ENCODE measurements at regions not wholly inside any gene's neighbourhood (a gene's known extent, or its start where the extent isn't known, plus 50 kb on each side); places are given as distances from the start of the nearest gene placed in this dataset.

- peaks cover 3% of the 10 kb centered on the region for H3K4me1 ChIP-seq (ENCODE audit: control insufficient read depth, insufficient read depth, low read length)
- no peaks in the 10 kb centered on the region for H3K9me3 ChIP-seq (ENCODE audit: control insufficient read depth, low read length)
- no peak overlapping the region for H3K27ac ChIP-seq (ENCODE audit: insufficient read depth, low read depth, low read length, poor library complexity, severe bottlenecking)
- WGBS, 2 experiments = 88 to 92% methylated on average over 5 of the region's 5 CpGs
- H3K4me3 ChIP-seq (ENCODE audit: insufficient read depth, low read depth, low read length) = no peak overlapping the region
- no peaks in the 10 kb centered on the region for H3K27me3 ChIP-seq (ENCODE audit: control insufficient read depth, insufficient read depth, low read length, poor library complexity, severe bottlenecking)
- no peaks in the 10 kb centered on the region for H3K36me3 ChIP-seq (ENCODE audit: control insufficient read depth, insufficient read depth, low read length)
These were observed 103.6 kb downstream of the BOD1 start for GRCh38 chr5:173512637-173513435.

GRCh38 chr5:173509060-173509459 is 107.4 kb downstream of the BOD1 start:
- Histone ChIP-seq H3K36me3 (ENCODE audit: control insufficient read depth, insufficient read depth, low read length) (no peaks in the 10 kb centered on the region), H3K4me1 (ENCODE audit: control insufficient read depth, insufficient read depth, low read length) (peaks cover 3% of the 10 kb centered on the region), H3K27me3 (ENCODE audit: control insufficient read depth, insufficient read depth, low read length, poor library complexity, severe bottlenecking) (no peaks in the 10 kb centered on the region), H3K9me3 (ENCODE audit: control insufficient read depth, low read length) (no peaks in the 10 kb centered on the region), H3K4me3 (ENCODE audit: insufficient read depth, low read depth, low read length) (no peak overlapping the region), H3K27ac (ENCODE audit: insufficient read depth, low read depth, low read length, poor library complexity, severe bottlenecking) (no peak overlapping the region)
- 100% methylated on average over 1 of the region's 3 CpGs; no CpG with 5 or more reads in 1 of the 2 experiments for WGBS, 2 experiments

- no peaks in the 10 kb centered on the region for H3K9me3 ChIP-seq (ENCODE audit: control insufficient read depth, low read length)
- H3K4me3 ChIP-seq (ENCODE audit: insufficient read depth, low read depth, low read length) = no peak overlapping the region
- H3K27ac ChIP-seq (ENCODE audit: insufficient read depth, low read depth, low read length, poor library complexity, severe bottlenecking) = no peak overlapping the region
- H3K4me1 ChIP-seq (ENCODE audit: control insufficient read depth, insufficient read depth, low read length) = no peaks in the 10 kb centered on the region
- WGBS, 2 experiments = 90 to 93% methylated on average over 4 to 5 of the region's 5 CpGs
- H3K36me3 ChIP-seq (ENCODE audit: control insufficient read depth, insufficient read depth, low read length) = no peaks in the 10 kb centered on the region
- no peaks in the 10 kb centered on the region for H3K27me3 ChIP-seq (ENCODE audit: control insufficient read depth, insufficient read depth, low read length, poor library complexity, severe bottlenecking)
These were observed 109.3 kb downstream of the BOD1 start for GRCh38 chr5:173507171-173507570.

GRCh38 chr5:173505634-173506033 is 110.8 kb downstream of the BOD1 start:
- 92 to 93% methylated on average over 3 of the region's 3 CpGs for WGBS, 2 experiments
- Histone ChIP-seq H3K4me3 (ENCODE audit: insufficient read depth, low read depth, low read length) (no peak overlapping the region), H3K36me3 (ENCODE audit: control insufficient read depth, insufficient read depth, low read length) (no peaks in the 10 kb centered on the region), H3K27ac (ENCODE audit: insufficient read depth, low read depth, low read length, poor library complexity, severe bottlenecking) (no peak overlapping the region), H3K4me1 (ENCODE audit: control insufficient read depth, insufficient read depth, low read length) (no peaks in the 10 kb centered on the region), H3K27me3 (ENCODE audit: control insufficient read depth, insufficient read depth, low read length, poor library complexity, severe bottlenecking) (no peaks in the 10 kb centered on the region), H3K9me3 (ENCODE audit: control insufficient read depth, low read length) (no peaks in the 10 kb centered on the region)

GRCh38 chr5:173501922-173502321 is 114.5 kb downstream of the BOD1 start:
- no peaks in the 10 kb centered on the region for H3K4me1 ChIP-seq (ENCODE audit: control insufficient read depth, insufficient read depth, low read length)
- no peaks in the 10 kb centered on the region for H3K36me3 ChIP-seq (ENCODE audit: control insufficient read depth, insufficient read depth, low read length)
- no peak overlapping the region for H3K4me3 ChIP-seq (ENCODE audit: insufficient read depth, low read depth, low read length)
- no peaks in the 10 kb centered on the region for H3K27me3 ChIP-seq (ENCODE audit: control insufficient read depth, insufficient read depth, low read length, poor library complexity, severe bottlenecking)
- no peaks in the 10 kb centered on the region for H3K9me3 ChIP-seq (ENCODE audit: control insufficient read depth, low read length)
- 96 to 97% methylated on average over 12 of the region's 12 CpGs for WGBS, 2 experiments
- no peak overlapping the region for H3K27ac ChIP-seq (ENCODE audit: insufficient read depth, low read depth, low read length, poor library complexity, severe bottlenecking)

- no peaks in the 10 kb centered on the region for H3K27me3 ChIP-seq (ENCODE audit: control insufficient read depth, insufficient read depth, low read length, poor library complexity, severe bottlenecking)
- H3K36me3 ChIP-seq (ENCODE audit: control insufficient read depth, insufficient read depth, low read length) = no peaks in the 10 kb centered on the region
- no peak overlapping the region for H3K27ac ChIP-seq (ENCODE audit: insufficient read depth, low read depth, low read length, poor library complexity, severe bottlenecking)
- no peaks in the 10 kb centered on the region for H3K4me1 ChIP-seq (ENCODE audit: control insufficient read depth, insufficient read depth, low read length)
- H3K4me3 ChIP-seq (ENCODE audit: insufficient read depth, low read depth, low read length) = no peak overlapping the region
- 94 to 95% methylated on average over 8 of the region's 8 CpGs for WGBS, 2 experiments
- H3K9me3 ChIP-seq (ENCODE audit: control insufficient read depth, low read length) = no peaks in the 10 kb centered on the region
These were observed 115.2 kb downstream of the BOD1 start for GRCh38 chr5:173501271-173501670.

GRCh38 chr5:173500213-173500560 is 116.3 kb downstream of the BOD1 start:
- Histone ChIP-seq H3K4me3 (ENCODE audit: insufficient read depth, low read depth, low read length) (no peak overlapping the region), H3K9me3 (ENCODE audit: control insufficient read depth, low read length) (no peaks in the 10 kb centered on the region), H3K27me3 (ENCODE audit: control insufficient read depth, insufficient read depth, low read length, poor library complexity, severe bottlenecking) (no peaks in the 10 kb centered on the region), H3K36me3 (ENCODE audit: control insufficient read depth, insufficient read depth, low read length) (no peaks in the 10 kb centered on the region), H3K27ac (ENCODE audit: insufficient read depth, low read depth, low read length, poor library complexity, severe bottlenecking) (no peak overlapping the region), H3K4me1 (ENCODE audit: control insufficient read depth, insufficient read depth, low read length) (no peaks in the 10 kb centered on the region)
- 95 to 96% methylated on average over 6 of the region's 6 CpGs for WGBS, 2 experiments

- Histone ChIP-seq H3K27ac (ENCODE audit: insufficient read depth, low read depth, low read length, poor library complexity, severe bottlenecking) (no peak overlapping the region), H3K9me3 (ENCODE audit: control insufficient read depth, low read length) (no peaks in the 10 kb centered on the region), H3K36me3 (ENCODE audit: control insufficient read depth, insufficient read depth, low read length) (no peaks in the 10 kb centered on the region), H3K27me3 (ENCODE audit: control insufficient read depth, insufficient read depth, low read length, poor library complexity, severe bottlenecking) (no peaks in the 10 kb centered on the region), H3K4me1 (ENCODE audit: control insufficient read depth, insufficient read depth, low read length) (no peaks in the 10 kb centered on the region), H3K4me3 (ENCODE audit: insufficient read depth, low read depth, low read length) (no peak overlapping the region)
- 95% methylated on average over 14 of the region's 14 CpGs for WGBS, 2 experiments
These were observed 116.8 kb downstream of the BOD1 start for GRCh38 chr5:173499471-173500212.

- H3K27me3 ChIP-seq (ENCODE audit: control insufficient read depth, insufficient read depth, low read length, poor library complexity, severe bottlenecking) = no peaks in the 10 kb centered on the region
- H3K4me1 ChIP-seq (ENCODE audit: control insufficient read depth, insufficient read depth, low read length) = no peaks in the 10 kb centered on the region
- H3K4me3 ChIP-seq (ENCODE audit: insufficient read depth, low read depth, low read length) = no peak overlapping the region
- no peaks in the 10 kb centered on the region for H3K9me3 ChIP-seq (ENCODE audit: control insufficient read depth, low read length)
- no peak overlapping the region for H3K27ac ChIP-seq (ENCODE audit: insufficient read depth, low read depth, low read length, poor library complexity, severe bottlenecking)
- H3K36me3 ChIP-seq (ENCODE audit: control insufficient read depth, insufficient read depth, low read length) = no peaks in the 10 kb centered on the region
- WGBS, 2 experiments = 69 to 78% methylated on average over 16 of the region's 16 CpGs
These were observed 117.5 kb downstream of the BOD1 start for GRCh38 chr5:173498739-173499470.

- Histone ChIP-seq H3K9me3 (ENCODE audit: control insufficient read depth, low read length) (no peaks in the 10 kb centered on the region), H3K27me3 (ENCODE audit: control insufficient read depth, insufficient read depth, low read length, poor library complexity, severe bottlenecking) (no peaks in the 10 kb centered on the region), H3K4me3 (ENCODE audit: insufficient read depth, low read depth, low read length) (no peak overlapping the region), H3K4me1 (ENCODE audit: control insufficient read depth, insufficient read depth, low read length) (no peaks in the 10 kb centered on the region), H3K27ac (ENCODE audit: insufficient read depth, low read depth, low read length, poor library complexity, severe bottlenecking) (no peak overlapping the region), H3K36me3 (ENCODE audit: control insufficient read depth, insufficient read depth, low read length) (no peaks in the 10 kb centered on the region)
- 93 to 95% methylated on average over 7 to 9 of the region's 9 CpGs for WGBS, 2 experiments
These were observed 118.2 kb downstream of the BOD1 start for GRCh38 chr5:173498286-173498685.
